Fibroblast of pulmonary artery (primary cell): ENCODE measurements at regions not wholly inside any gene's neighbourhood (a gene's known extent, or its start where the extent isn't known, plus 50 kb on each side); places are given as distances from the start of the nearest gene placed in this dataset.

Experiments used
- DNase-seq: peaks from one replicate; pipeline ENCODE4 v3.0.0-alpha.2; 2010; ENCODE audit warnings: low read depth
- H3K4me3 ChIP-seq: replicated peaks from 2 replicates; pipeline ENCODE4 v1.5.1; 2011; ENCODE audit warnings: low read depth, mild to moderate bottlenecking, control low read depth, low read length, moderate library complexity
- TF ChIP-seq, protein P1 (sequence below): IDR thresholded peaks from 2 replicates; pipeline ENCODE4 v1.5.1; 2011; ENCODE audit warnings: mild to moderate bottlenecking, control low read depth, low read length, inconsistent platforms; ENCODE audit errors: missing control alignments

DNA sequence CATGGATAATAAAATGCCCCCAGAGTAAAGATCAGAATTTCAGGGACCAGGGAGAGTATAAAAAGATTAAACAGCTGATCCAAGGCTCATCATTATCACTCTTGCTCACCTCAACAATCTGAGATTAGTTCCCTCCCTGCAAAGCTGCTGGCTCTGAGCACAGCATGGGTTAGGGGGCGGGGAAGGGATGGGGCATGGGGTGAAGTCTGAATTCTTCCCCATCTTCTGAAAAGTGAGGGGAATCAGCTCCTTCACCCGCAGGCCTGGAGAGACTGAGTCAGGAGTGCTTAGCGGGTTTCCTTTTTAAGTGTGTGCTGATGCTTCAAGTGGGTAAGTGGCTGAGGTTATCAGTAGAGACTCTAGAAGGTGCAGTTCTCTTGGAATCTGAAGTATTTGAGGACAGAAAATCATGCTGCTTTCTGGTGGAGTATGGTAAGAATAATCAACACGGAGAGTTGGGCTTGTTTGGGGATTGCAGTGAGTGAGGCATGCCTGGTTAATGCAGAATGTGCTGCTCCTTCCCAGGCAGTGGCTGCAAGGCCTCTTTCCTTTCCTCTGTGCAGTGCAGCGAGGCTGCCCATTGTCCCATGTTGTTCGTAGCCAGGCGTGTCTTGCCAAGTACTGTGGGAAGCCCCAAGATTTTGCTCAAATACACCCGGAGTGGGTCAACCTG lies 59.2 kb upstream of the TRAK1 start:
- TF ChIP-seq, protein P1, sequence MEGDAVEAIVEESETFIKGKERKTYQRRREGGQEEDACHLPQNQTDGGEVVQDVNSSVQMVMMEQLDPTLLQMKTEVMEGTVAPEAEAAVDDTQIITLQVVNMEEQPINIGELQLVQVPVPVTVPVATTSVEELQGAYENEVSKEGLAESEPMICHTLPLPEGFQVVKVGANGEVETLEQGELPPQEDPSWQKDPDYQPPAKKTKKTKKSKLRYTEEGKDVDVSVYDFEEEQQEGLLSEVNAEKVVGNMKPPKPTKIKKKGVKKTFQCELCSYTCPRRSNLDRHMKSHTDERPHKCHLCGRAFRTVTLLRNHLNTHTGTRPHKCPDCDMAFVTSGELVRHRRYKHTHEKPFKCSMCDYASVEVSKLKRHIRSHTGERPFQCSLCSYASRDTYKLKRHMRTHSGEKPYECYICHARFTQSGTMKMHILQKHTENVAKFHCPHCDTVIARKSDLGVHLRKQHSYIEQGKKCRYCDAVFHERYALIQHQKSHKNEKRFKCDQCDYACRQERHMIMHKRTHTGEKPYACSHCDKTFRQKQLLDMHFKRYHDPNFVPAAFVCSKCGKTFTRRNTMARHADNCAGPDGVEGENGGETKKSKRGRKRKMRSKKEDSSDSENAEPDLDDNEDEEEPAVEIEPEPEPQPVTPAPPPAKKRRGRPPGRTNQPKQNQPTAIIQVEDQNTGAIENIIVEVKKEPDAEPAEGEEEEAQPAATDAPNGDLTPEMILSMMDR = no peak
- no peak overlapping the region for H3K4me3 ChIP-seq
- peak; percentile 52 for DNase-seq

DNA sequence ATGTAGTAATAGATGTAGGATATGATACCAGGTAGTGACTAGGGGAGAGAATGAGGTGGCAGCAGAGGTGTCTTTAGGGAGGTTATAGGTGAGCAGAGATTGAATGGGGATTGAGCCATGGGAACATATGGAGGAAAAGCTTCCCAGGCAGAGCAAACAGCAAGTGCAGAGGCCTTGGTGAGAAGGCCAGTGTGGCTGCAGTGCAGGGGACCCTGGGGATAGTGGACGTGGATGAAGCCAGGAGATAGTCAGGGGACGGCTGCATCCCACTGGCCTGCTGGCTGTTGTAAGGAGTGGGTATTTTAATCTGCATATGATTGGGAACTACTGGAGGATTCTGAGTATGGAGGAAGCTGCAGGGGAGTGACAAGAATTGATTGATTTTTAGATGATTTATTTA lies 62.7 kb upstream of the TRAK1 start:
- H3K4me3 ChIP-seq = no peak overlapping the region
- DNase-seq = no peak
- TF ChIP-seq, protein P1 = no peak

DNA sequence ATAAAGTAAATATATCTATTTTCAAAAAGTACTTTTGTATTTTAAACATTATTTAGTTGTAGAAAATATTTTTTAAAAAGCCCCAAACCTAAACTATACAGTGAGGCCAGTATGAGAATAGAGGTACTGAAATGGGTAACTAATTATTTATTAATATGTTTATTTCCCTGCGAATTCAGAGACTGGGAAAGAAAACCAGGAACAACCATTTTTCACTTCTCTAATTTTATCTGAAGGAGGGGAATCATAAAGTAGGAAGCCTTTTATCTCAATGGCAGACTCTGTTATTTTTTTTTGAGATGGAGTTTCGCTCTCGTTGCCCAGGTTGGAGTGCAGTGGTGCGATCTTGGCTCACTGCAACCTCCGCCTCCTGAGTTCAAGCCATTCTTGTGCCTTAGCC lies 63.6 kb upstream of the TRAK1 start:
- DNase-seq = no peak
- TF ChIP-seq, protein P1 = no peak
- no peak overlapping the region for H3K4me3 ChIP-seq

DNA sequence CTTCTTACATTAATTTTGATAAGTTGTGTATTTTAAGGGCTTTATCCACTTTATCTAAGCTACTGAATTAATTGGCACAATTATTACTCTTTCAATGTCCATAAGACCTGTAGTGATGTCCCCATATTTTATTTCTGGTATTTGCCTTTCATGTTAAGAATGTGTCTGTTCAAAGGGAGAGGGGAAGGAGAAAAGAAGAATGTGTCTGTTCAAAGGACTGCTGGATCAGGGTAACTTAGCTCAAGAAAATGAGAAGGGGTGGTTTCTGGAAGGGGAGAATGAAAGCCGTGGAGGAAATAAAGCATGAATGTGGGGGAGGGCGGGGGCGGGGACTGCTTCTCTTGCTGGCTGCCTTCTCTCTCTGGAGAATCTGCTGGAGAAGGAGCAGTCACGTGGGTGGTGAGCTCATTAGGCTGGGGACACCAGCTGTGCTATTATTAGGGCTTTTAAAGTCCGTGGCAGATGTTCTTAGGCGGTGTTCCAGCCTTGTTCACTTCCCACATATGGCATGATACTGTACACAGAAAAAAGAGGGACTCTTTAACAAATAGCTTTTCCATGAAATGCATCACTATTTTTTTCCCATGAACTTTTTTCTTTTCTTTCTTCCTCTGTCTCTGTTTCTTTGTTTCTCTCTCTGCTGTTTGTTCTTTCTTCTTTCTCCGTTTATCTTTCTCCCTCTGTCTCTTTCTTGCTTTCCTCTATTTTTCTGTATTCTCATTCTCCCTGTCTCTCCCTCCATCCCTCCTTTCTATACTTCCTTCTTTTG lies 63.7 kb upstream of the ULK4 start:
- peak; percentile 98 for DNase-seq
- TF ChIP-seq, protein P1 = no peak
- H3K4me3 ChIP-seq = peak overlapping the region; percentile 32

DNA sequence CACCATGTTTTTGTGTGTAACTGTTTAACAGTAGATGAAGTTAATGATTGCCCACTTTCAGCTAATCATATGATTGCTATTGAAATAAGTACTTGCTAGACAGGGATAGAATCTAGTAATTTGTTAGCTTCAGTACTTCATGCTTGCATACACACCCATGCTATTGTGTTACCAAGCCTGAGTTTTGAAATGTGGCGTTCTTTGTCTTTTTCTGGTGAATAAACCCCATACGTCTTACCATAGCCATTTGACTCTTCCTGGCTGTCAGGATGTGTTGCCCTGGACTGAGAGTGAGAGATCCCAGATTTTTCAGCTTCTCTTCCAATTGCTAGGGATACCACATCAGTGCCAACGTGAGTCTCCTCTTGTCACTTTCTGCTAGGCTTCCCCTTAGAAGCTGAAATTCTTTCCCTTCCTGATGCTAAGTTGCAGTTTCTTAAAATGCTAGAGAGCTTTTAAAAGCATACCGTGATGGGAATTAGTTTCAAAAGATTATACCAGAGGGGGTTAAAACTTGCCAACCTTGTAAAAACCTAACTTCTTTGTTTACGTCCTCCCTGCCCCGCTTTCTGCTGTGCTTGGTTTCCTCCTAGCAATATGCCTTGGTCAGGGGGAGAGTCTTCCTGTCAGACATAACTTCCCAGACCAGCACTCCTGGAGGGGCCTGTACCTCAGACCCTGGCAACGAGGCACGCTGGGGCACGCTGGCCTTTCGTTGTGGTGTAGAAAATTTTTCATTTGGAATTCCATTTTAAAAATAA lies 62.9 kb upstream of the ULK4 start:
- no peak overlapping the region for H3K4me3 ChIP-seq
- peak; percentile 37 for DNase-seq
- TF ChIP-seq, protein P1 = no peak

DNA sequence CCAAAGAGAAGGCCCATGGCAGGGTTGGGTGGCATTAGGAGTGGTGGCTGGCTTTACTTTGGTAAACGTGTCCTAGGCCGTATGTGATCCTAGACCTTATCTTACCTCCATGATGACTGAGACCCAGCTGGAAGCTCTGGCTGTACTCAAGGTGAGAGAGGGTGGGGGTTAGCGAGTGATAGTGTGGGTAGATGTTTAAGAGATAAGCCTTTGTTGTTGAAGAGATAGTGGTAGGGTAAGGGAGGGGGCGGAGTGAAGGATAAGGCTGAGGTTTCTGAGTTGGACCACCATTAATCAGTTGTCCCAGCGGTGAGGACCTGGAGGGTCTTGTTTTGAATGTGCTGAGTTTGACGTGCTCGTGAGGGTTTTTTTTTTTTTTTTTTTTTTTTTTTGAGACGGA lies 61.5 kb upstream of the ULK4 start:
- DNase-seq = no peak
- no peak overlapping the region for H3K4me3 ChIP-seq
- TF ChIP-seq, protein P1 = no peak
